ENCODE measurements at regions not wholly inside any gene's neighbourhood (a gene's known extent, or its start where the extent isn't known, plus 50 kb on each side); places are given as distances from the start of the nearest gene placed in this dataset.

GRCh38 chr13:85462792-85463425, 336.3 kb downstream of the SLITRK6 start:
- ChIA-PET POLR2A (interaction anchor here (0.7 to 0.9 kb wide), 2 partner anchors 30 to 60 kb away, joined by 3 to 6 read pairs; no protein-coding TSS in a partner anchor), CTCF (ENCODE audit: unreplicated experiment) (no interaction called here)
- TF ChIP-seq EZH2phosphoT487 (IDR thresholded peaks at IDR 0.05; ENCODE audit: borderline replicate concordance, low read depth, low read length), result no peak
- no peak for TF ChIP-seq CTCF (conservative IDR thresholded peaks at IDR 0.05; ENCODE audit: low read length)
- Histone ChIP-seq H3K4me2 (ENCODE audit: low read length) (no peak overlapping the region), H3K4me3 (ENCODE audit: low read depth, low read length, poor library complexity, severe bottlenecking) (no peak overlapping the region), H4K20me1 (ENCODE audit: insufficient read depth, low read length) (no peaks in the 10 kb centered on the region), H3K79me2 (ENCODE audit: insufficient read depth, low read depth, low read length) (no peaks in the 10 kb centered on the region), H3K27ac (ENCODE audit: low read depth, low read length, poor library complexity, severe bottlenecking) (no peak overlapping the region), H3K4me1 (ENCODE audit: insufficient read depth, low read length, poor library complexity, severe bottlenecking) (no peaks in the 10 kb centered on the region), H3K36me3 (ENCODE audit: insufficient read depth, low read length) (no peaks in the 10 kb centered on the region), H3K9me2 (ENCODE audit: insufficient read depth, low read length) (no peaks in the 10 kb centered on the region), H3K9me3 (ENCODE audit: low read length) (0 out of 2 replicates have a peak, but pooled peaks cover 10% of the 10 kb centered on the region), H2AFZ (ENCODE audit: low read length) (no peak overlapping the region)
- no TSS peak for BruUV-seq (replicated peaks)
- intact Hi-C loops (cut with micrococcal nuclease; ENCODE audit: unreplicated experiment), result no loop called here
- no peak for DNase-seq (ENCODE audit: low spot score)

- BruUV-seq (replicated peaks), result no TSS peak
- no peak for TF ChIP-seq EZH2phosphoT487 (IDR thresholded peaks at IDR 0.05; ENCODE audit: borderline replicate concordance, low read depth, low read length)
- H3K36me3 ChIP-seq (ENCODE audit: insufficient read depth, low read length), result no peaks in the 10 kb centered on the region
- ChIA-PET POLR2A (interaction anchor here (0.6 kb wide), 1 partner anchor 8 kb away, joined by 4 read pairs; no protein-coding TSS in a partner anchor), CTCF (ENCODE audit: unreplicated experiment) (no interaction called here)
- no peak overlapping the region for H2AFZ ChIP-seq (ENCODE audit: low read length)
- no peak for DNase-seq (ENCODE audit: low spot score)
- no peaks in the 10 kb centered on the region for H3K79me2 ChIP-seq (ENCODE audit: insufficient read depth, low read depth, low read length)
- H3K4me1 ChIP-seq (ENCODE audit: insufficient read depth, low read length, poor library complexity, severe bottlenecking), result no peaks in the 10 kb centered on the region
- no peaks in the 10 kb centered on the region for H4K20me1 ChIP-seq (ENCODE audit: insufficient read depth, low read length)
- H3K9me3 ChIP-seq (ENCODE audit: low read length), result peaks cover 21% of the 10 kb centered on the region; the same call in 1 of the 2 replicates
- H3K4me2 ChIP-seq (ENCODE audit: low read length), result no peak overlapping the region
- H3K4me3 ChIP-seq (ENCODE audit: low read depth, low read length, poor library complexity, severe bottlenecking), result no peak overlapping the region
- H3K27ac ChIP-seq (ENCODE audit: low read depth, low read length, poor library complexity, severe bottlenecking), result no peak overlapping the region
- no peaks in the 10 kb centered on the region for H3K9me2 ChIP-seq (ENCODE audit: insufficient read depth, low read length)
- intact Hi-C loops (cut with micrococcal nuclease; ENCODE audit: unreplicated experiment), result no loop called here
These were observed 337.6 kb downstream of the SLITRK6 start for GRCh38 chr13:85461621-85462020.

GRCh38 chr13:85445534-85445933, 353.7 kb downstream of the SLITRK6 start:
- no peaks in the 10 kb centered on the region for H4K20me1 ChIP-seq (ENCODE audit: insufficient read depth, low read length)
- H3K4me3 ChIP-seq (ENCODE audit: low read depth, low read length, poor library complexity, severe bottlenecking), result no peak overlapping the region
- H3K9me3 ChIP-seq (ENCODE audit: low read length), result no peaks in the 10 kb centered on the region
- TF ChIP-seq EZH2phosphoT487 (IDR thresholded peaks at IDR 0.05; ENCODE audit: borderline replicate concordance, low read depth, low read length) (no peak), CTCF (conservative IDR thresholded peaks at IDR 0.05; ENCODE audit: low read length) (no peak)
- no TSS peak for BruUV-seq (replicated peaks)
- ChIA-PET CTCF (ENCODE audit: unreplicated experiment) (no interaction called here), POLR2A (interaction anchor here (0.7 to 1.1 kb wide), 2 partner anchors 24 to 34 kb away, joined by 3 read pairs; no protein-coding TSS in a partner anchor)
- no peaks in the 10 kb centered on the region for H3K9me2 ChIP-seq (ENCODE audit: insufficient read depth, low read length)
- H2AFZ ChIP-seq (ENCODE audit: low read length), result no peak overlapping the region
- H3K4me1 ChIP-seq (ENCODE audit: insufficient read depth, low read length, poor library complexity, severe bottlenecking), result no peaks in the 10 kb centered on the region
- DNase-seq (ENCODE audit: low spot score), result no peak
- intact Hi-C loops (cut with micrococcal nuclease; ENCODE audit: unreplicated experiment), result no loop called here
- no peaks in the 10 kb centered on the region for H3K79me2 ChIP-seq (ENCODE audit: insufficient read depth, low read depth, low read length)
- H3K27ac ChIP-seq (ENCODE audit: low read depth, low read length, poor library complexity, severe bottlenecking), result no peak overlapping the region
- no peak overlapping the region for H3K4me2 ChIP-seq (ENCODE audit: low read length)
- H3K36me3 ChIP-seq (ENCODE audit: insufficient read depth, low read length), result no peaks in the 10 kb centered on the region
